GM12892 (cell line): ENCODE measurements at regions not wholly inside any gene's neighbourhood (a gene's known extent, or its start where the extent isn't known, plus 50 kb on each side); places are given as distances from the start of the nearest gene placed in this dataset.

ENCODE experiments used
- POLR2A ChIP-seq: IDR thresholded peaks from 2 replicates; pipeline ENCODE4 v1.6.1; 2011; ENCODE audit warnings: low read depth, low read length, control low read depth
- TAF1 ChIP-seq: IDR thresholded peaks from 2 replicates; pipeline ENCODE4 v1.6.1; 2011; ENCODE audit warnings: low read depth, mild to moderate bottlenecking, control low read depth, low read length, borderline replicate concordance

- TF ChIP-seq POLR2A (no peak), TAF1 (no peak)
These were observed 860.0 kb downstream of the QKI start for GRCh38 chr6:164274493-164274892.
